ENCODE measurements at regions not wholly inside any gene's neighbourhood (a gene's known extent, or its start where the extent isn't known, plus 50 kb on each side); places are given as distances from the start of the nearest gene placed in this dataset.

GRCh38 chr10:131808370-131808930, 92.4 kb upstream of the PPP2R2D start:
- no peak for DNase-seq (ENCODE audit: low read depth in 2 of 3, low spot score in 2 of 3)

GRCh38 chr10:131810036-131810804, 90.6 kb upstream of the PPP2R2D start:
- no peak for DNase-seq (ENCODE audit: low read depth in 2 of 3, low spot score in 2 of 3)

- DNase-seq (ENCODE audit: low read depth in 2 of 3, low spot score in 2 of 3), result no peak
Observed at GRCh38 chr10:131810805-131811629, 89.8 kb upstream of the PPP2R2D start.

- no peak for DNase-seq (ENCODE audit: low read depth in 2 of 3, low spot score in 2 of 3)
Observed at GRCh38 chr10:131811630-131812403, 89.0 kb upstream of the PPP2R2D start.

GRCh38 chr10:131812736-131813604, 87.8 kb upstream of the PPP2R2D start:
- DNase-seq (ENCODE audit: low read depth in 2 of 3, low spot score in 2 of 3), result no peak

GRCh38 chr10:131814567-131815265, 86.1 kb upstream of the PPP2R2D start:
- no peak for DNase-seq (ENCODE audit: low read depth in 2 of 3, low spot score in 2 of 3)

GRCh38 chr10:131815266-131816156, 85.3 kb upstream of the PPP2R2D start:
- DNase-seq (ENCODE audit: low read depth in 2 of 3, low spot score in 2 of 3), result no peak

- DNase-seq (ENCODE audit: low read depth in 2 of 3, low spot score in 2 of 3), result no peak
Observed at GRCh38 chr10:131816157-131816775, 84.5 kb upstream of the PPP2R2D start.

GRCh38 chr10:131816941-131817700, 83.7 kb upstream of the PPP2R2D start:
- no peak for DNase-seq (ENCODE audit: low read depth in 2 of 3, low spot score in 2 of 3)

- DNase-seq (ENCODE audit: low read depth in 2 of 3, low spot score in 2 of 3), result no peak
Observed at GRCh38 chr10:131817866-131818509, 82.8 kb upstream of the PPP2R2D start.

- DNase-seq (ENCODE audit: low read depth in 2 of 3, low spot score in 2 of 3), result no peak
Observed at GRCh38 chr10:131818510-131819234, 82.1 kb upstream of the PPP2R2D start.

- DNase-seq (ENCODE audit: low read depth in 2 of 3, low spot score in 2 of 3), result no peak
Observed at GRCh38 chr10:131819241-131820072, 81.4 kb upstream of the PPP2R2D start.

- no peak for DNase-seq (ENCODE audit: low read depth in 2 of 3, low spot score in 2 of 3)
Observed at GRCh38 chr10:131820626-131821025, 80.2 kb upstream of the PPP2R2D start.

GRCh38 chr10:131821378-131822012, 79.3 kb upstream of the PPP2R2D start:
- DNase-seq (ENCODE audit: low read depth in 2 of 3, low spot score in 2 of 3), result no peak
